Transverse colon (tissue), 4 donors: ENCODE measurements at regions not wholly inside any gene's neighbourhood (a gene's known extent, or its start where the extent isn't known, plus 50 kb on each side); places are given as distances from the start of the nearest gene placed in this dataset.

ENCODE experiments used
- DNase-seq: peaks from one replicate; pipeline ENCODE4 v3.0.0-alpha.2; 2019
- H3K27ac ChIP-seq, 4 donors: fragments of 200-600 bp; sonication (generic); 2 replicates each; pipeline ENCODE4 v1.5.1; 2016 to 2018; ENCODE audit warnings: inconsistent platforms in 4 of 4
- H3K27me3 ChIP-seq: fragments of 200-600 bp; sonication (generic); 2 replicates; pipeline ENCODE4 v1.5.1; 2017; ENCODE audit warnings: inconsistent platforms
- H3K36me3 ChIP-seq, 4 donors: fragments of 200-600 bp; sonication (generic); 2 replicates each; pipeline ENCODE4 v1.5.1; 2017 to 2019; ENCODE audit warnings: inconsistent platforms in 4 of 4
- H3K4me1 ChIP-seq, 4 donors: fragments of 200-600 bp; sonication (generic); 2 replicates each; pipeline ENCODE4 v1.5.1; 2017 to 2020; ENCODE audit warnings: inconsistent platforms in 4 of 4
- H3K4me3 ChIP-seq, 4 donors: fragments of 200-600 bp; sonication (generic); 1 replicate in 1 of 4; 2 replicates in 3 of 4; pipeline versions ENCODE4 v1.5.1 to v1.6.1; 2017 to 2019; ENCODE audit warnings: inconsistent platforms in 4 of 4
- H3K9me3 ChIP-seq, 2 donors: fragments of 200-600 bp; sonication (generic); 2 replicates each; pipeline ENCODE4 v1.5.1; 2017 to 2019; ENCODE audit warnings: inconsistent platforms in 2 of 2
- EP300 ChIP-seq: sonication (generic); formaldehyde crosslinking; IDR thresholded peaks from one replicate; pipeline ENCODE4 v1.6.1; 2017; ENCODE audit warnings: antibody characterized with exemption, low read depth
- POLR2A ChIP-seq: fragments of 450-650 bp; IDR thresholded peaks from one replicate; pipeline ENCODE4 v1.6.1; 2016; ENCODE audit warnings: antibody characterized with exemption, mild to moderate bottlenecking, moderate library complexity
- POLR2AphosphoS5 ChIP-seq, 3 donors: sonication (generic); formaldehyde crosslinking; IDR thresholded peaks; one replicate each; pipeline ENCODE4 v1.6.1; 2016; ENCODE audit warnings: antibody characterized with exemption in 3 of 3
- WGBS, 2 donors: methylation state at CpG; one replicate each; pipeline ENCODE4 v1.1.5; 2018; ENCODE audit warnings: low coverage in 1 of 2; 5-methylcytosine and 5-hydroxymethylcytosine counted together
- in situ Hi-C, 4 donors: fragments of 200-750 bp; cut with MboI; loops; one replicate each; pipeline versions ENCODE4 v1.15.0 to v1.15.1; 2017; ENCODE audit warnings: low sequenced_read_pairs in 3 of 4, low pct_ligation_motif_present in 1 of 4, low pct_unique_long_range_greater_than_20kb in 1 of 4
- intact Hi-C: fragments of 100-400 bp; cut with DNase I; formaldehyde crosslinking; loops from one replicate; pipeline ENCODE4 v1.15.1; 2023; ENCODE audit warnings: low total_unique reads
- TF ChIP-seq, protein P1 (sequence below), 5 experiments: fragments of 200-600 bp in 3 of 5; fragments of 450-650 bp in 2 of 5; sonication (generic) in 3 of 5; IDR thresholded peaks; 1 replicate in 2 of 5; 2 replicates in 3 of 5; pipeline ENCODE4 v1.5.1; 2016 to 2017; ENCODE audit warnings: antibody characterized with exemption in 5 of 5, inconsistent platforms in 3 of 5, mild to moderate bottlenecking in 2 of 5, moderate library complexity in 1 of 5

DNA sequence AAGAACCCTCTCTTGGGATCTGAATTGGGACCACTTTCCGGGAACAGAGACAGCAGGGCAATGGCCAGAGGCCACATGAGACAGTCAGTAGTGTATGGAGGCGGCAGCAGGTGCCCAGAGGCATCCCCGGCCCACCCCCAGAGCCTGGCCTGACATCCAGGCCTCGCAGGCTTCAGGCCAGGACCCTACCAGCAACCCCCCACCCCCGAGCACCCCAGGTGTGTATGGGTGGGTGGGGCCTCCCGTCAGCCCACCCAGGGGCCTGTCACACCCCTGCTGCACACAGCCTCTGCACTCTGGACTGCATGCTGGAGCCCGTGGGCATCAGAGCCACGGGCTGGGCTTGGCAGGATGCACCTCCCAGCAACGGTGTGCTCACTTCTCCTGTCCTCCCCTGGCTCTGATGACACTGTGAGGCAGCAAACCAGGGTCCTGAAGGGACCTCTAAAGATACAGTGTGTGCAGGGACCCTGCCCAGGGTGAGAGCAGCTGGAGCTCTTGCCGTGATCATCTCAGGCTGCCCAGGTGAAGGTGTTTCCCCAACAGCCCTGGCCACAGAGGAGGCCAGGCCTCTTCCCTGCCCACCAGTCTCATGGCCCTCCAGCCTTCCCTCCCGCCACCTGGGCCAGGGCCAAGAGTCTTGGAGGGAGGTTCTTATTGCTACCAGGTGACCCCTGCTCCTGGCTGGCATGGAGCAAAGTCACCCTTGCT, 88.8 kb upstream of the SEPTIN5 start:
- 63 to 70% methylated on average over 2 to 10 of the region's 11 CpGs for WGBS, 2 donors
- no peak for DNase-seq
- in situ Hi-C loops (loop anchor here in 3 of 4 donors (25.0 kb wide), 4 partner anchors 413 to 638 kb away; partner anchors contain the start of genes ESS2 (in 1 of the 3), SLC25A1 (in 1 of the 3) and TSSK2 (in 1 of the 3)), intact Hi-C loops (no loop called here)
- TF ChIP-seq EP300 (no peak), POLR2A (no peak), POLR2AphosphoS5 (IDR thresholded peaks at IDR 0.05) (no peak)
- TF ChIP-seq, protein P1, sequence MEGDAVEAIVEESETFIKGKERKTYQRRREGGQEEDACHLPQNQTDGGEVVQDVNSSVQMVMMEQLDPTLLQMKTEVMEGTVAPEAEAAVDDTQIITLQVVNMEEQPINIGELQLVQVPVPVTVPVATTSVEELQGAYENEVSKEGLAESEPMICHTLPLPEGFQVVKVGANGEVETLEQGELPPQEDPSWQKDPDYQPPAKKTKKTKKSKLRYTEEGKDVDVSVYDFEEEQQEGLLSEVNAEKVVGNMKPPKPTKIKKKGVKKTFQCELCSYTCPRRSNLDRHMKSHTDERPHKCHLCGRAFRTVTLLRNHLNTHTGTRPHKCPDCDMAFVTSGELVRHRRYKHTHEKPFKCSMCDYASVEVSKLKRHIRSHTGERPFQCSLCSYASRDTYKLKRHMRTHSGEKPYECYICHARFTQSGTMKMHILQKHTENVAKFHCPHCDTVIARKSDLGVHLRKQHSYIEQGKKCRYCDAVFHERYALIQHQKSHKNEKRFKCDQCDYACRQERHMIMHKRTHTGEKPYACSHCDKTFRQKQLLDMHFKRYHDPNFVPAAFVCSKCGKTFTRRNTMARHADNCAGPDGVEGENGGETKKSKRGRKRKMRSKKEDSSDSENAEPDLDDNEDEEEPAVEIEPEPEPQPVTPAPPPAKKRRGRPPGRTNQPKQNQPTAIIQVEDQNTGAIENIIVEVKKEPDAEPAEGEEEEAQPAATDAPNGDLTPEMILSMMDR (IDR thresholded peaks at IDR 0.05): no peak
- H3K9me3 ChIP-seq: no peaks in the 10 kb centered on the region
- no peaks in the 10 kb centered on the region for H3K4me1 ChIP-seq
- H3K27me3 ChIP-seq: peaks cover 22% of the 10 kb centered on the region
- H3K27ac ChIP-seq: no peak overlapping the region
- no peak overlapping the region for H3K4me3 ChIP-seq
- no peaks in the 10 kb centered on the region for H3K36me3 ChIP-seq

DNA sequence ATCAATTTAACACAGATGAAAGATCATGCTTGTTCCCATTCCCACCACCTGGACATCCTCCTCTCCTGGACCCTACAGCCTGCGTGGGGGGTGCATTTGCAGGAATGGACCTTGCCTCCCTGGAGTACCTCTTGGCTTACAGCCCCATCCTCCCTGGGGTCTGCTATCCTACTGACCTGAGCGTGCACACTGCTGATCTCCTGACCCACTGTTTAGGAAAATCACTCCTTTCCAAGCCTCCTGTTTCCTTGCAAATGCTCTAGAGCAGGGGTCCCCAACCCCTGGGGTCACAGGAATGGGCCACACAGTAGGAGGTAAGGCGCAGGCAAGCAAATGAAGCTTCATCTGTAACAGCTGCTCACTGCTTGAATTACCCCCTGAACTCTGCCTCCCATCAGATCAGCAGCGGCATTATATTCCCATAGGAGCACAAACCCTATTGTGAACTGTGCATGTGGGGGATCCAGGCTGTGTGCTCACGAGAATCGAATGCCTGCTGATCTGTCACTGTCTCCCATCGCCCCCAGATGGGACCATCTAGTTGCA, 88.2 kb upstream of the SEPTIN5 start:
- no peaks in the 10 kb centered on the region for H3K36me3 ChIP-seq
- no peak for DNase-seq
- TF ChIP-seq POLR2A (no peak), POLR2AphosphoS5 (IDR thresholded peaks at IDR 0.05) (no peak), EP300 (no peak)
- TF ChIP-seq, protein P1 (IDR thresholded peaks at IDR 0.05): no peak
- WGBS, 2 donors: 62 to 75% methylated on average over 5 to 7 of the region's 7 CpGs
- H3K4me1 ChIP-seq: no peaks in the 10 kb centered on the region
- in situ Hi-C loops: loop anchor here in 3 of 4 donors (25.0 kb wide), 4 partner anchors 414 to 639 kb away; partner anchors contain the start of genes ESS2 (in 1 of the 3), SLC25A1 (in 1 of the 3) and TSSK2 (in 1 of the 3)
- no peak overlapping the region for H3K27ac ChIP-seq
- H3K4me3 ChIP-seq: no peak overlapping the region
- H3K27me3 ChIP-seq: peaks cover 27% of the 10 kb centered on the region
- intact Hi-C loops: no loop called here
- H3K9me3 ChIP-seq: no peaks in the 10 kb centered on the region

DNA sequence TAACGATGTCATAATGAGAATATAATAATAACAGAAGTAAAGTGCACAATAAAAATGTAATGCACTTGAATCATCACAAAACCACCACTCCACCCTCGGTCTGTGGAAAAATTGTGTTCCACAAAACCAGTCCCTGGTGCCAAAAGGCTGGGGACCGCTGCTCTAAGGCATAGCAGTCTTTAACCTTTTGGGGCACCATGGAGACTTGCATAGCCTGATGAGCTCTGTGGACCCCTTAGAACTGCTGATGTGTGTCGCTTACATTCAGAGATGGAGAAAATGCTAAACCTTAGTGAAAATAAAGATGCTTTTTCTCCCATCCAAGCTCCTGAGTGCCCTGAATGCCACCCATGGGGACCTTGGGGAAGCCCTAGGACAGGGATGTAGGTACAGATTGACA, 87.6 kb upstream of the SEPTIN5 start:
- intact Hi-C loops: no loop called here
- in situ Hi-C loops: loop anchor here in 3 of 4 donors (25.0 kb wide), 4 partner anchors 414 to 639 kb away; partner anchors contain the start of genes ESS2 (in 1 of the 3), SLC25A1 (in 1 of the 3) and TSSK2 (in 1 of the 3)
- Histone ChIP-seq H3K27ac (no peak overlapping the region), H3K4me1 (no peaks in the 10 kb centered on the region), H3K4me3 (no peak overlapping the region), H3K27me3 (peaks cover 30% of the 10 kb centered on the region), H3K36me3 (no peaks in the 10 kb centered on the region), H3K9me3 (no peaks in the 10 kb centered on the region)
- DNase-seq: no peak
- 47 to 62% methylated on average over 4 of the region's 4 CpGs for WGBS, 2 donors
- TF ChIP-seq POLR2A (no peak), EP300 (no peak), POLR2AphosphoS5 (IDR thresholded peaks at IDR 0.05) (no peak)
- TF ChIP-seq, protein P1 (IDR thresholded peaks at IDR 0.05): no peak

DNA sequence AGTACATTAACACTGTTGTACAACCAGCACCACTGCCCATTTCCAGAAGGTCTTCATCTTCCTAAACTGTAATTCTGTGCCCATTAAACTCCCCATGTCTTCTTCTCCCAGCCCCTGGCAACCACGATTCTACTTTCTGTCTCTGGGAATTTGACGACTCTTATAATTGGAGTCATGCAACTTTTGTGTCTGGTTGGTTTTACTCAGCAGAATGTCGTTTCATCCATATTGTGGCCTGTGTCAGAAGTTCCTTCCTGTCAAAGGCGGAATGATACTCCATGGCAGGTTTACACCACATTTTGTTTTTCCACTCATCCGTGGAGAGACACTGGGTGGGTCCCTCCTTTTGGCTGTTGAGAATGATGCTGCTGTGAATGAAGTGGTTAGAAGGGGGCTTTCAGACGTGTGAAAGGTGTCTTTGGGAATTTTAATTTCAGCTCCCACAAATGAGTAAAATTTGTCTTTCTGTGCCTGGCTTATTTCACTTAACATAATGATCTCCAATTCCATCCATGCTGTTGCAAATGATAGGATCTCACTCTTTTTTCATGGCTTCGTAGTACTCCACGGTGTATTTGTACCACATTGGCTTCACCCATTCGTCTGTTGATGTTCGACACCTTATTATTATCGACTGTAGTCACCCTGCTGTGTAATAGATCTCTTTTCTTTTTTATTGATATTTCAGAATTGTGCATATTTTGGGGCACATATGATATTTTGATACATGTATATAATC, 86.1 kb upstream of the SEPTIN5 start:
- TF ChIP-seq POLR2AphosphoS5 (IDR thresholded peaks at IDR 0.05) (no peak), EP300 (no peak), POLR2A (no peak)
- TF ChIP-seq, protein P1 (IDR thresholded peaks at IDR 0.05): no peak
- H3K27ac ChIP-seq: no peak overlapping the region
- WGBS, 2 donors: 81 to 89% methylated on average over 10 to 11 of the region's 11 CpGs
- DNase-seq: no peak
- no peak overlapping the region for H3K4me3 ChIP-seq
- H3K4me1 ChIP-seq: no peaks in the 10 kb centered on the region
- in situ Hi-C loops (loop anchor here in 3 of 4 donors (25.0 kb wide), 4 partner anchors 416 to 641 kb away; partner anchors contain the start of genes ESS2 (in 1 of the 3), SLC25A1 (in 1 of the 3) and TSSK2 (in 1 of the 3)), intact Hi-C loops (no loop called here)
- H3K9me3 ChIP-seq: no peaks in the 10 kb centered on the region
- H3K27me3 ChIP-seq: peaks cover 30% of the 10 kb centered on the region
- no peaks in the 10 kb centered on the region for H3K36me3 ChIP-seq
